DND-41 (cell line): ENCODE measurements at regions not wholly inside any gene's neighbourhood (a gene's known extent, or its start where the extent isn't known, plus 50 kb on each side); places are given as distances from the start of the nearest gene placed in this dataset.

Experiments used
- ATAC-seq: fragments of 200-7000 bp; cut with Tn5 transposase; 3 replicates; pipeline ENCODE4 v1.9.1; 2021; ENCODE audit warnings: low read depth; ENCODE audit not compliant: insufficient read depth
- DNase-seq: peaks from one replicate; pipeline ENCODE4 v3.0.0-alpha.2; 2020
- H2AFZ ChIP-seq: 2 replicates; pipeline ENCODE4 v1.6.0; 2012; ENCODE audit warnings: low read depth, low read length
- H3K27ac ChIP-seq: 2 replicates; pipeline ENCODE4 v1.5.1; 2012; ENCODE audit warnings: low read length, inconsistent platforms
- H3K27me3 ChIP-seq: fragments of 200-600 bp; sonication (generic); 2 replicates; pipeline ENCODE4 v1.6.0; 2012; ENCODE audit warnings: low read length, mild to moderate bottlenecking, inconsistent platforms; ENCODE audit not compliant: insufficient read depth, poor library complexity
- H3K36me3 ChIP-seq: 2 replicates; pipeline ENCODE4 v1.5.1; 2012; ENCODE audit warnings: low read length, inconsistent platforms; ENCODE audit not compliant: insufficient read depth
- H3K4me1 ChIP-seq: 2 replicates; pipeline ENCODE4 v1.5.1; 2012; ENCODE audit warnings: mild to moderate bottlenecking, low read length; ENCODE audit not compliant: insufficient read depth
- H3K4me2 ChIP-seq: 2 replicates; pipeline ENCODE4 v1.6.0; 2012; ENCODE audit warnings: mild to moderate bottlenecking, moderate library complexity, low read length, inconsistent platforms; ENCODE audit not compliant: insufficient read depth
- H3K4me3 ChIP-seq, 2 experiments: fragments of 200-600 bp in 1 of 2; shearing (Covaris generic) in 1 of 2; 2 replicates each; pipeline ENCODE4 v1.5.1; 2012 to 2016; ENCODE audit warnings: inconsistent platforms in 2 of 2, low read length in 2 of 2, mild to moderate bottlenecking in 2 of 2, low read depth in 1 of 2, moderate library complexity in 1 of 2
- H3K79me2 ChIP-seq: 2 replicates; pipeline ENCODE4 v1.6.0; 2012; ENCODE audit warnings: low read length, inconsistent platforms; ENCODE audit not compliant: insufficient read depth
- H3K9ac ChIP-seq: 2 replicates; pipeline ENCODE4 v1.6.0; 2012; ENCODE audit warnings: low read depth, mild to moderate bottlenecking, inconsistent platforms, low read length, moderate library complexity
- H3K9me3 ChIP-seq: 2 replicates; pipeline ENCODE4 v1.5.1; 2012; ENCODE audit warnings: low read length, moderate library complexity, mild to moderate bottlenecking, inconsistent platforms; ENCODE audit not compliant: insufficient read depth, severe bottlenecking
- H4K20me1 ChIP-seq: 2 replicates; pipeline ENCODE4 v1.6.0; 2012; ENCODE audit warnings: low read length; ENCODE audit not compliant: insufficient read depth
- CTCF ChIP-seq: IDR thresholded peaks from 2 replicates; pipeline ENCODE4 v1.5.1; 2012; ENCODE audit warnings: borderline replicate concordance, low read length, moderate library complexity, mild to moderate bottlenecking; ENCODE audit not compliant: poor library complexity, severe bottlenecking; ENCODE audit errors: extremely low read depth
- EZH2 ChIP-seq: IDR thresholded peaks from 3 replicates; pipeline ENCODE4 v1.6.1; 2012; ENCODE audit warnings: borderline replicate concordance, low read depth, mild to moderate bottlenecking, moderate library complexity, low read length, inconsistent platforms; ENCODE audit not compliant: severe bottlenecking

GRCh38 chr4:138655985-138656384 lies 359.6 kb upstream of the NOCT start:
- H3K4me1 ChIP-seq, result no peaks in the 10 kb centered on the region
- H3K4me3 ChIP-seq, result no peak overlapping the region
- no peak overlapping the region for H3K4me2 ChIP-seq
- no peak overlapping the region for H3K27ac ChIP-seq
- H3K9ac ChIP-seq, result no peak overlapping the region
- no peak overlapping the region for H2AFZ ChIP-seq
- H3K79me2 ChIP-seq, result no peaks in the 10 kb centered on the region
- peaks cover 2% of the 10 kb centered on the region for H3K27me3 ChIP-seq
- TF ChIP-seq CTCF (no peak), EZH2 (no peak)
- no peaks in the 10 kb centered on the region for H3K36me3 ChIP-seq
- no peak for ATAC-seq
- no peaks in the 10 kb centered on the region for H3K9me3 ChIP-seq
- H4K20me1 ChIP-seq, result no peaks in the 10 kb centered on the region
- no peak for DNase-seq

- Histone ChIP-seq H3K36me3 (no peaks in the 10 kb centered on the region), H3K4me2 (no peak overlapping the region), H3K9me3 (no peaks in the 10 kb centered on the region), H3K79me2 (no peaks in the 10 kb centered on the region), H3K27ac (no peak overlapping the region), H3K4me3 (no peak overlapping the region), H3K9ac (no peak overlapping the region), H2AFZ (no peak overlapping the region), H3K27me3 (peaks cover 2% of the 10 kb centered on the region), H4K20me1 (no peaks in the 10 kb centered on the region), H3K4me1 (no peaks in the 10 kb centered on the region)
- DNase-seq (no peak), ATAC-seq (no peak)
- TF ChIP-seq EZH2 (no peak), CTCF (no peak)
Observed at GRCh38 chr4:138655286-138655685, 360.3 kb upstream of the NOCT start.

GRCh38 chr4:138650929-138651448 lies 364.6 kb upstream of the NOCT start:
- ATAC-seq (no peak), DNase-seq (no peak)
- H3K27me3 ChIP-seq, result no peaks in the 10 kb centered on the region
- H3K9ac ChIP-seq, result no peak overlapping the region
- TF ChIP-seq EZH2 (no peak), CTCF (no peak)
- H3K4me1 ChIP-seq, result no peaks in the 10 kb centered on the region
- H3K4me2 ChIP-seq, result no peak overlapping the region
- H3K36me3 ChIP-seq, result no peaks in the 10 kb centered on the region
- H4K20me1 ChIP-seq, result no peaks in the 10 kb centered on the region
- no peak overlapping the region for H3K4me3 ChIP-seq
- H2AFZ ChIP-seq, result no peak overlapping the region
- no peaks in the 10 kb centered on the region for H3K9me3 ChIP-seq
- H3K27ac ChIP-seq, result no peak overlapping the region
- no peaks in the 10 kb centered on the region for H3K79me2 ChIP-seq

- H3K4me3 ChIP-seq, result no peak overlapping the region
- no peak overlapping the region for H2AFZ ChIP-seq
- ATAC-seq, result no peak
- H3K79me2 ChIP-seq, result no peaks in the 10 kb centered on the region
- no peak overlapping the region for H3K4me2 ChIP-seq
- no peaks in the 10 kb centered on the region for H3K9me3 ChIP-seq
- no peaks in the 10 kb centered on the region for H3K27me3 ChIP-seq
- no peak overlapping the region for H3K9ac ChIP-seq
- no peak for DNase-seq
- H3K27ac ChIP-seq, result no peak overlapping the region
- TF ChIP-seq CTCF, result no peak
- no peak for TF ChIP-seq EZH2
- H4K20me1 ChIP-seq, result no peaks in the 10 kb centered on the region
- H3K36me3 ChIP-seq, result no peaks in the 10 kb centered on the region
- H3K4me1 ChIP-seq, result no peaks in the 10 kb centered on the region
Observed at GRCh38 chr4:138650495-138650894, 365.1 kb upstream of the NOCT start.
